ENCODE measurements at regions not wholly inside any gene's neighbourhood (a gene's known extent, or its start where the extent isn't known, plus 50 kb on each side); places are given as distances from the start of the nearest gene placed in this dataset.
"Not testable (repeated sequence)": the region's sequence is repeated elsewhere in the genome, so short reads cannot be mapped to it uniquely, and the experiment has no call there.

DNA sequence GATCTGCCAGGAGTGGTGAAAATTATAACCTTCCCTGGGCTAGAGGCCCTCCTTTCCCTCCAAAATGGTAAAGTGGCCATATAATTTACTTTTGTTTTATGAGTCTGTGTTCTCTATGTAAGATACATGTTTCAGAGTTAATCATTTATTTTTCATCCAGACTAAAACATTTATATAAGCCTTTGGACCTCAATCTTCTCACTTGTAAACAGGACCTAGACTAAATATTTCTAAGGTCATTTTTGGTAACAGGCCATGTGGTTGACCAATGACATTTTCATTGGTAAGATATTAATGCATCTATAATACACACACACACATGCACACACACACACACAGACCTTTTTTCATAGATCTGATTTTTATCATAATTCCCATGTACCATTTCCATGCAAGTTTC is 79.7 kb upstream of the KCTD1 start:
- TF ChIP-seq, protein P1, sequence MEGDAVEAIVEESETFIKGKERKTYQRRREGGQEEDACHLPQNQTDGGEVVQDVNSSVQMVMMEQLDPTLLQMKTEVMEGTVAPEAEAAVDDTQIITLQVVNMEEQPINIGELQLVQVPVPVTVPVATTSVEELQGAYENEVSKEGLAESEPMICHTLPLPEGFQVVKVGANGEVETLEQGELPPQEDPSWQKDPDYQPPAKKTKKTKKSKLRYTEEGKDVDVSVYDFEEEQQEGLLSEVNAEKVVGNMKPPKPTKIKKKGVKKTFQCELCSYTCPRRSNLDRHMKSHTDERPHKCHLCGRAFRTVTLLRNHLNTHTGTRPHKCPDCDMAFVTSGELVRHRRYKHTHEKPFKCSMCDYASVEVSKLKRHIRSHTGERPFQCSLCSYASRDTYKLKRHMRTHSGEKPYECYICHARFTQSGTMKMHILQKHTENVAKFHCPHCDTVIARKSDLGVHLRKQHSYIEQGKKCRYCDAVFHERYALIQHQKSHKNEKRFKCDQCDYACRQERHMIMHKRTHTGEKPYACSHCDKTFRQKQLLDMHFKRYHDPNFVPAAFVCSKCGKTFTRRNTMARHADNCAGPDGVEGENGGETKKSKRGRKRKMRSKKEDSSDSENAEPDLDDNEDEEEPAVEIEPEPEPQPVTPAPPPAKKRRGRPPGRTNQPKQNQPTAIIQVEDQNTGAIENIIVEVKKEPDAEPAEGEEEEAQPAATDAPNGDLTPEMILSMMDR (IDR thresholded peaks at IDR 0.05; ENCODE audit: insufficient read depth, low read length, poor library complexity, severe bottlenecking): no peak
- no peaks in the 10 kb centered on the region for H3K27me3 ChIP-seq (ENCODE audit: control insufficient read depth, insufficient read depth, low read length)

GRCh38 chr18:26624443-26624842 is 76.1 kb upstream of the KCTD1 start:
- Histone ChIP-seq H3K27me3 (ENCODE audit: control insufficient read depth, insufficient read depth, low read length) (no peaks in the 10 kb centered on the region), H3K36me3 (ENCODE audit: control insufficient read depth, insufficient read depth, low read length) (no peaks in the 10 kb centered on the region), H3K4me3 (ENCODE audit: low read depth, low read length) (no peak overlapping the region)
- TF ChIP-seq, protein P1 (IDR thresholded peaks at IDR 0.05; ENCODE audit: insufficient read depth, low read length, poor library complexity, severe bottlenecking): no peak
- DNase-seq (ENCODE audit: low read depth): no peak

More for the DNA sequence above, 79.7 kb upstream of the KCTD1 start:
- no peaks in the 10 kb centered on the region for H3K36me3 ChIP-seq (ENCODE audit: control insufficient read depth, insufficient read depth, low read length)
- no peak for DNase-seq (ENCODE audit: low read depth)
- no peak overlapping the region for H3K4me3 ChIP-seq (ENCODE audit: low read depth, low read length)

DNA sequence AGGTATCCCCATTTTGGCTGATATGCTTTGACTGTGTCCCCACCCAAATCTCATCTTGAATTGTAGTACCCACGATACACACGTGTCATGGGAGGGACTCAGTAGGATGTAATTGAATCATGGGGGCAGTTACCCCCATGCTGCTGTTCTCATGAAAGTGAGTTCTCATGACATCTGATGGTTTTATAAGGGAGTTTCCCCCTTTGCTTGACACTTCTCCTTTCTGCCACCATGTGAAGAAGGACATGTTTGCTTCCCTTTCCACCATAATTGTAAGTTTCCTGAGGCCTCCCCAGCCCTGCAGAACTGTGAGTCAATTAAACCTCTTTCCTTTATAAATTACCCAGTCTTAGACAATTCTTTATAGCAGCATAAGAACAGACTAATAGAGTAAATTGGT is 75.0 kb upstream of the KCTD1 start:
- H3K36me3 ChIP-seq (ENCODE audit: control insufficient read depth, insufficient read depth, low read length); DNase-seq (ENCODE audit: low read depth); H3K4me3 ChIP-seq (ENCODE audit: low read depth, low read length); H3K27me3 ChIP-seq (ENCODE audit: control insufficient read depth, insufficient read depth, low read length): not testable (repeated sequence)

DNA sequence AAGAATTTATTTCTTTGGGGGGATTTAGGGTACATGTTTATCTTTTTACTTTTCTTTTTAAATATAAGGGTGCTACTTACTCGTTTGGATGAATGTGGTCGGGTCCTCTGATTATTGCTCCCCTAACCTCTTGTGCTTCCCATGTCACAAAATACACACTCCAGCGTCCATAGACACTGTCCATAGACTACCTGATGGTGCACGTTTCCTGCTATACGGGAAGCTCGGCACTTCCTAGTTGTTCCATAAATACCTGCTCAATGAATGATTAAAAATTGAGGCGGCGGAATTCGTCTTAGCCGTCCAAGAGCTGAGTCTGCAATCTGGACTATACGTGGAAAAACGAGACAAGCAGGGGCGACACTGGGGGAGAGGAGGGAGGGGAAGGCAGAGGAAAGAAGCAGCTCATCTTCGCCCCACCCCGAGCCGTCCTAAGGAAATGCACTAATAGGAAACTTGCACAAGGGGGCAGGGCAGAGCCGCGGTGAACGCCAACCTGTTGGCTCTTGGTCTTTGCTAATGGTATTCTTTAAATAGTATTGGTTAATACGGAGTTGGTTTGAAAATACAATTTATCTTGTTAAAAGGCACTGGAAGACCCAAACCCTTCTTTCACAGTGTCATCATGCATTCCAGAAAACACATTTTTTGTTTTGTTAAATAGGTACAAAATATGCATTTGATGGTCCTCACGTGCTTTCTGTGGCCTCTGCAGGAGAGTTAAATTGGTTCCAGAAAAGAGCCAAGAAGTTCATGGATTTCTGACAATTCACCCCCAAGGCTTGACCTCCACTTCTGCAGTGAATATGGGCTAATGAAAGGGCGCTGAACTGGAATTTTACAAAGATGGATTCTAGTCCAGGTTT is 73.0 kb upstream of the KCTD1 start:
- no peaks in the 10 kb centered on the region for H3K36me3 ChIP-seq (ENCODE audit: control insufficient read depth, insufficient read depth, low read length)
- DNase-seq (ENCODE audit: low read depth): no peak
- no peak overlapping the region for H3K4me3 ChIP-seq (ENCODE audit: low read depth, low read length)
- no peaks in the 10 kb centered on the region for H3K27me3 ChIP-seq (ENCODE audit: control insufficient read depth, insufficient read depth, low read length)
- TF ChIP-seq, protein P1 (IDR thresholded peaks at IDR 0.05; ENCODE audit: insufficient read depth, low read length, poor library complexity, severe bottlenecking): peak; percentile 49

DNA sequence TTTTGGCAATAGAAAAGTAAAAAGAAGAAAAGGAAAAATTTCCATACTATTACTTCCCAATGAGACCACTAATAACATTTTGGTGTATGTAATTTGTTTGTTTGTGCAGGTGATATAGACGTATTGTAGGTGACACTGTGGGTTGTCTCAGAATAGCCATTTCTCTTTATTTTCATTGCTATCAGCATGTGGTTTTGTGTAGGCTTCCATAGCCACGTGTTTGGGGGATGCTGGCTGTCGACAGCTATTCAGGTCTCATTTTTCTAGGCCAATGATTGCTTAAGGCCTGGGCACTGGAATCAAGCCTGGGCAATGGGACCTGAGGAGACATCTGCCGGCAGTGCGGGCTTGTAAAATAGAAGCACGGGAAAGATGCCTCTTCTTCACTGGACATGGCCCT is 71.0 kb upstream of the KCTD1 start:
- Histone ChIP-seq H3K27me3 (ENCODE audit: control insufficient read depth, insufficient read depth, low read length) (no peaks in the 10 kb centered on the region), H3K36me3 (ENCODE audit: control insufficient read depth, insufficient read depth, low read length) (no peaks in the 10 kb centered on the region), H3K4me3 (ENCODE audit: low read depth, low read length) (no peak overlapping the region)
- no peak for DNase-seq (ENCODE audit: low read depth)
- TF ChIP-seq, protein P1 (IDR thresholded peaks at IDR 0.05; ENCODE audit: insufficient read depth, low read length, poor library complexity, severe bottlenecking): no peak

- DNase-seq (ENCODE audit: low read depth): no peak
- TF ChIP-seq, protein P1 (IDR thresholded peaks at IDR 0.05; ENCODE audit: insufficient read depth, low read length, poor library complexity, severe bottlenecking): no peak
- Histone ChIP-seq H3K36me3 (ENCODE audit: control insufficient read depth, insufficient read depth, low read length) (no peaks in the 10 kb centered on the region), H3K27me3 (ENCODE audit: control insufficient read depth, insufficient read depth, low read length) (no peaks in the 10 kb centered on the region), H3K4me3 (ENCODE audit: low read depth, low read length) (no peak overlapping the region)
Observed at GRCh38 chr18:26618135-26618534, 69.8 kb upstream of the KCTD1 start.
